ENCODE measurements at regions not wholly inside any gene's neighbourhood (a gene's known extent, or its start where the extent isn't known, plus 50 kb on each side); places are given as distances from the start of the nearest gene placed in this dataset.

GRCh38 chr1:58338081-58338480 lies 208.4 kb downstream of the OMA1 start:
- peaks cover 57% of the 10 kb centered on the region for H3K27me3 ChIP-seq (ENCODE audit: insufficient read depth, low read length)
- H3K9me2 ChIP-seq (ENCODE audit: insufficient read depth): no peaks in the 10 kb centered on the region
- H4K20me1 ChIP-seq (ENCODE audit: insufficient read depth): no peaks in the 10 kb centered on the region
- POLR2A ChIA-PET: no interaction called here
- intact Hi-C loops (cut with micrococcal nuclease): no loop called here
- H3K4me1 ChIP-seq (ENCODE audit: control insufficient read depth in 1 of 2, insufficient read depth in 2 of 2, low read length in 2 of 2): no peaks in the 10 kb centered on the region
- H2AFZ ChIP-seq (ENCODE audit: low read depth, low read length, poor library complexity, severe bottlenecking): no peak overlapping the region
- H3K4me3 ChIP-seq (replicated peaks in 1 of 2; ENCODE audit: low read depth in 1 of 2, low read length in 2 of 2): no peak overlapping the region
- no peak overlapping the region for H3K9ac ChIP-seq (ENCODE audit: low read length)
- no peak overlapping the region for H3K4me2 ChIP-seq (ENCODE audit: low read length)
- no peak for ATAC-seq
- H3K27ac ChIP-seq (ENCODE audit: low read depth, low read length): no peak overlapping the region
- H3K36me3 ChIP-seq (ENCODE audit: control insufficient read depth in 1 of 2, insufficient read depth in 2 of 2, low read length in 2 of 2): no peaks in the 10 kb centered on the region
- no peaks in the 10 kb centered on the region for H3K79me2 ChIP-seq (ENCODE audit: insufficient read depth, low read length)
- no peaks in the 10 kb centered on the region for H3K9me3 ChIP-seq (ENCODE audit: control insufficient read depth in 1 of 2, insufficient read depth in 1 of 2, low read depth in 1 of 2, low read length in 2 of 2)
- no TSS peak for BruUV-seq (replicated peaks)
- TF ChIP-seq SP1 (IDR thresholded peaks at IDR 0.05; ENCODE audit: low read depth): no peak
- no peak for TF ChIP-seq FOSL1 (IDR thresholded peaks at IDR 0.05; ENCODE audit: low read depth)
- no peak for TF ChIP-seq POLR2AphosphoS5 (IDR thresholded peaks at IDR 0.05; ENCODE audit: low read depth, low read length)
- no peak for TF ChIP-seq CTCF (IDR thresholded peaks at IDR 0.05 in 2 of 3, conservative IDR thresholded peaks at IDR 0.05 in 1 of 3; ENCODE audit: borderline replicate concordance in 1 of 3, insufficient read depth in 1 of 3, low read depth in 2 of 3, low read length in 2 of 3)
- no peak for TF ChIP-seq YY1 (IDR thresholded peaks at IDR 0.05; ENCODE audit: extremely low read depth, insufficient replicate concordance, low read depth, low read length)
- TF ChIP-seq EZH2phosphoT487 (IDR thresholded peaks at IDR 0.05; ENCODE audit: borderline replicate concordance): no peak
- TF ChIP-seq SRF (IDR thresholded peaks at IDR 0.05; ENCODE audit: low read depth): no peak
- no peak for TF ChIP-seq REST (IDR thresholded peaks at IDR 0.05; ENCODE audit: low read depth)
- no peak for TF ChIP-seq ATF3 (IDR thresholded peaks at IDR 0.05)
- no peak for TF ChIP-seq EZH2 (IDR thresholded peaks at IDR 0.05)
- no peak for TF ChIP-seq ELF1 (IDR thresholded peaks at IDR 0.05; ENCODE audit: borderline replicate concordance, low read depth)
- TF ChIP-seq ZFX (IDR thresholded peaks at IDR 0.05): no peak
- TF ChIP-seq MAX (IDR thresholded peaks at IDR 0.05): no peak
- TF ChIP-seq TCF7L2 (IDR thresholded peaks at IDR 0.05; ENCODE audit: borderline replicate concordance, extremely low read depth, insufficient read depth, insufficient read length): no peak
- no peak for TF ChIP-seq CEBPB (IDR thresholded peaks at IDR 0.05; ENCODE audit: low read depth)
- DNase-seq (ENCODE audit: low read depth, low spot score): no peak
- CTCF ChIA-PET: no interaction called here
- RAD21 ChIA-PET (ENCODE audit: low non-redundant PET in 1 of 2, low total read pairs in 2 of 2, uncharacterized antibody in 2 of 2, unreplicated experiment in 2 of 2): no interaction called here
